ENCODE measurements at regions not wholly inside any gene's neighbourhood (a gene's known extent, or its start where the extent isn't known, plus 50 kb on each side); places are given as distances from the start of the nearest gene placed in this dataset.

- DNase-seq (ENCODE audit: low spot score), result no peak
Measured at GRCh38 chr10:78186572-78186971, 152.9 kb downstream of the RPS24 start.

DNA sequence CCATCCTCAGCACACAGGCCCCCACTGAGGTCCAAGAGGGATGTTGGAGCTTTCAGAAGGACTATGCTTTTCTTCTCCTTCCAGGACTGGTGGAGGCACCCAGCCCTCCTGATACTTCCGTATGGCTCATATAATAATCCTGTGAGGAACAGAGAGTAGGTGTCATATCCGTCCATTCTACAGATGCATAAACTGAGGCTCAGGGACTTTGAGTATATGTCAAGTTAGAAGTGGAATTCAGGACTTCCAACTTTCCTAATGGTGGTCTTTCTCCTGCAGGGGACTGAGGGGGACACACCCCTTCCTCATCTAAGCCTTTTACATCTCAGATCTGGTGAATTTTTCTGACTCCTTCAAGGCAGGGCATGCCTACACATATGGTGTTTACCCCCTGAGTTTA lies 153.7 kb downstream of the RPS24 start:
- DNase-seq (ENCODE audit: low spot score), result no peak

- no peak for DNase-seq (ENCODE audit: low spot score)
Measured at GRCh38 chr10:78188446-78188845, 154.8 kb downstream of the RPS24 start.

DNA sequence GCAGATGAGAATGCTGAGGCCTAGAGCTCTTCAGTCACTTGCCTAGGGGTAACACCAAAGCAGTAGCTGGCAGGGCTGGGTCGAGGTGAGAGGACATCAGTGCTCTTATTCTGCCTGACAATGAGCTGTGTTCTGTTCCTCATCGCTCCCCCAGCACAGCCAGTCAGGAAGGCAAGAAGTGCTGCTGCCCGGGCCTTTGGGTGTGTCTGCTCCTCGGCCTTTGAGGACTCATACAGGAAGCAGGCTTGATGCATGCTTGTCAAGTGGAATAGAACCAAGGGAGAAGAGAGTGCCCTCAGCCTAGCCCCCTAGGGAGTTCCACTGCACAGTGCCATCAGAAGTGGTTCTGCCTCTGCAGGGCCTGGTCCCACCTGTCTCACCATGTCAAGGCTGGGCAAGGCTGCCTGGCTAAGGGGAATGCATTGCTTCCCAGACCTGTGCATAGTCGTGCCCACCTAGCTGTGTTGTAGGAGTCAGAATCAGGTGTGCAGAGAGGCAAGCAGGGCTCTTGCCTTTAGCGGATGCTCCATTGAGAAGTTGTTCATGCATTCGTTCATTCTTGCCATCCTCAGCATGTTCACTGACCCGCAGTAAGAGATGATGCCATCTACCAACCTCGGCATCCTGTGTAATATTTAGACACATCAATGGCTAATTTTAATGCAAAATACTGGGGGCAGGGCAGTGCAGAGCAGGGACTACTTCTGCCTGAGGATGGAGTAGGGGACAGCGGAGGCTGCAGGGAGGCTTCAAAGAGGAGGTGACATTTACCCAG lies 156.6 kb downstream of the RPS24 start:
- no peak for DNase-seq (ENCODE audit: low spot score)

DNA sequence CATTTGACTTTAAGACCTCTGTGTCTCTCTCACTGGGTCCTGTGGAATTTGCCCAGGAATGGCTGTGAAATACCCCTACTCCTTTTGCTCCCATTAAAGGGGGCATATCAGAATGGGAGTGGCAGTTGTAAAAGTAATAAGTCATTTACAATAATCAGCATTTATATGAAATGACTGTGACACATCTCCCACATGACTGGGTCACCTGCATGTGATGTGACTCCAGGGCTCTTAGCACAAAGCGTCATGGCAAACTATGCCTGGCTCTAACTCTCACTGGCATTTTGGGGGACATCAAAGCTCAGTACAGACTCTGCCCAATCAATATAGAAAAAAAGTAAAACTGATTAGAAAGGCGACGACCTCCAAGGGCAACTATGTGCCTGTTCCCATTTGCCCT lies 157.6 kb downstream of the RPS24 start:
- no peak for DNase-seq (ENCODE audit: low spot score)

DNA sequence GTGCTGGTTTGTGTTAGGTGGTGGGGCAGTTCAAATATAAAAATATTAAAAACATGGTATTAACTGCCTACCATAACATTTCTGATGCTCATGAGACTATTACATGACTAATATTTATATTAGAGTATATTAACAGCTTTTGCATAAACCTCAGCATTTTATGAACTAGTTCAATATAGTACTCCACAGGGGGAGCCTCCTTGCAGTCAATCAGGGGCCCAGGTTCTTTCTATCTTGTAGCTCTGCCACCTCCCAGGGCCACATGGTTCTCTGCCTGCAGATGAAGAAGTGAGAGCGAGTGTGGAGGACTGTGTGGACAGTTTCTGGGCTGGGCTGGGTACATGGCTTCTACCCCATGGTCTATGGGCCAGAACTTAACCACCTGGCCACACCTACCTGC lies 159.5 kb downstream of the RPS24 start:
- no peak for DNase-seq (ENCODE audit: low spot score)

DNA sequence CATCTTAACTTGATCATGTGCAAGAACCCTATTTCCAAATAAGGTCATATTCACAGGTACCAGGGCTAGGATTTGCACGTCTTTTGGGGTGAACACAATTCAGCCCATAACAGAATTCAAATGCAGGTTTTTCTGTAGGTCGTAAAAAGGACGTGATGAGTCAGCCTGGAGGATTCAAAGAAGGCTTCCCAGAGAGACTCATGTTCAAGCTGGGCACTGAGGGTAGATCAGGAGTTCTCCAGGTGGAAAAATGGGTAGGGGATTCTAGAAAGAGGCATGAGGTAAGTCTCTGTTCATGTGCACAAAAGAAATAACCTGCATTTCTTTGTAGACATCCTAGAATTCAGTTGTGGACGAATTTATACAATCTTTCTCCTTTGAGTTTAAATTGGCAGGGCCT lies 160.4 kb downstream of the RPS24 start:
- DNase-seq (ENCODE audit: low spot score), result no peak

DNA sequence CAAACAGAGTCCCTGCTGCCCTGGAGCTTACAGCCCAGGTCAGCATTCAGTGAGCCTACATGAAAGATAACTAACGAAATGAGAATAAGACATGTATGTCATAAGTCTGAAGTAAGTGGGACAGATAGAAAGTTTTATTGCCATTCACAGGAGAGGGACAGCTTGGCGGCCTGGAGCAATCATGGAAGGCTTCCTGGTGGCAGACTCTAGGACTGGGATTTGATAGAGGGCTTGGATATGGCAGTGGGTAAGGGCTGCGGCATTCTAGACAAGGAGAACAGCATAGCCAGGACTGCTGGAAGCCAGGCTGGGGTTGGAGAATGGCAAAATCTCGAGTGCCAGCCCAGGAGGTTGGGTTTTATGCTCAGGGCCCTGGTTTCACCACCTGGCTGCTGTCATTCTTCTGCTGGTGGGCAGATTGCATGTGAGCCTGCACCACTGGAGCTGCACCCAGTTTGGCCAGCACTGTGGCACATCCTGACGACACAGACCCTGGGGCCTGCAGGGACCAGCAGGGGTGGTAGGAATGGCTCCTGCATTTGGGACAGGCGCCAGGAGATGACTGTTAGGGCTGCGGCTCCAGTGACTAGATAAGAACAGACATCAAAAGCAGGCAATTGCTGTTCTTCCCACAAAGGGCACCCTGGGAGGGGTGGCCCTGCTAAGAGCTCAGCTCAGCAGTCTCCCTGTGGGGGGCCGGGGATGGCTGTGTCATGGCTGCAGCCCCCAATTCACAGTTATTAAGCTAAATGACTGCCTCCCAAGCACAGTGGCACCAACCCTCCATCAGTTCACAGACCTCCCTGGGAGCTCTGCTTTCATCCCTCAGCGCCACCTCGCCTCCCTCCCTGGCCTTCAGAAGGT lies 161.1 kb downstream of the RPS24 start:
- no peak for DNase-seq (ENCODE audit: low spot score)

DNA sequence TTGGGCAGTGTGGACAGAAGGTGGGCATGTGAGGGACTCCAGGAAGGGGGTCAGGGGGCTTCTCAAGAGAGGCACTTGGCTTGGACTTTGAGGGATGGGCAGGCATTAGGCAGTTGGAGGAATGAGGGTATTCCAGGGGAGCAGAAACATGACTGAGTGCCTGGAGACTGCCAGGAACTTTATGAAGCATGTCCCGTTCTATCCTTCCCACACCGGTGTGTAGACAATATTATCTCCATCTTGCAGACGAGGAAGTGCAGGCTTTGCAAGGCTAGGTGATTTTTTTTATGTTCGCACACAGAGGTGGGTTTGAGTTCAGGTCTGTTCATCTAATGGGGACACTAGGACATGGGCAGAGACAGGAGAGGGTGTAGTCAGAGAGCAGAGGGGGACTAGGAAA lies 162.7 kb downstream of the RPS24 start:
- DNase-seq (ENCODE audit: low spot score), result no peak

GRCh38 chr10:78196964-78197363 lies 163.3 kb downstream of the RPS24 start:
- DNase-seq (ENCODE audit: low spot score), result no peak

DNA sequence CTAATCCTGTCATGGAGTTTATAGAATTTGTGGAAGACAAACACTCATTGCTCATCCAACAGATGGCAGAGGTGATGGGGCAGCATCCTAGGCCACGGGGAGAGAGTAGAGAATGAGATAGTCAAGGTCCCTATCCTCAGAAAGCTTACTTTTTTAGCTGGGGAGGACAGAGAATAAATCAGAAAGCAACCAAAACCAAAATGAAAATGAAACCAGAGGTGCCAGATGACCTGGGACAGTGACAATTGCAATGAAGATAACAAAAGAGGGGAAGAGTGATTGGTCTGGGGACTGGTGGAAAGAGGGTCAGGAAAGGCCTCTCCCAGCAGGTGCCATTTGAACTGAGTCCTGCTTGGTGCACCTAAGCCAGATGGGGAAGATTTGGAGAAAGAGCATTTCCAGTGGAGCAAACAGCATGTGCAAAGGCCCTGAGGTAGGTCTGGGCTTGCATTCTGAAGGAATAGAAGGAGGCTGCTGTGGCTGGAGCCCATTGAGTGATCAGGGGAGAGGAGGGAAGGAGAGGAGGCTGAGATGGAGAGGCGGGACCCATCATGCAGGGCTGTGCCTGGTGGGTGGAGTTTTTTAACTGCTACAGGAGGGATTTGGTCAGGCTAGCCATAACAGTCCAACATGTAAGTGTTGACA lies 164.1 kb downstream of the RPS24 start:
- DNase-seq (ENCODE audit: low spot score), result no peak

- no peak for DNase-seq (ENCODE audit: low spot score)
Measured at GRCh38 chr10:78199005-78199725, 165.5 kb downstream of the RPS24 start.

DNA sequence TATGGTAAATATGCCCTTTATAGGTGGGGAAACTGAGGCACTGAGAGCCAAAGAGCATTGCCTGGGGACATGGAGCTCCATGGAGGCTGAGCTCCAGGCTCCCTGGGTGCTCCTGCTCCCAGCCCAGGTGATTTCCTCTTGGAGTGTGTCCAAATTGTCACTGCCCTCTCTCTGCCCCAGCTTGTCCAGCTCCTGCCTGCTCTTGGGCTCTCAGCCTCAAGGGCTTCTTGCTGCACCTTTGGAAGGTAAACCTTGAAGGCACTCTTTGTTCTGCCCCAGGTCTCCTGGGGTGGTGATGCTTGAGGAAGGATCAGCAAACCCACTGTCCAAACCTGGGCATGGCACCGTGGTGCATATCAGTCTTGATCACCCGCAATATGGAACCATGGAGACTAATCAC lies 166.1 kb downstream of the RPS24 start:
- no peak for DNase-seq (ENCODE audit: low spot score)

GRCh38 chr10:78200686-78201085 lies 167.0 kb downstream of the RPS24 start:
- no peak for DNase-seq (ENCODE audit: low spot score)

- no peak for DNase-seq (ENCODE audit: low spot score)
Measured at GRCh38 chr10:78202386-78202785, 168.7 kb downstream of the RPS24 start.

- DNase-seq (ENCODE audit: low spot score), result no peak
Measured at GRCh38 chr10:78203915-78204818, 170.5 kb downstream of the RPS24 start.

GRCh38 chr10:78205457-78206016 lies 171.9 kb downstream of the RPS24 start:
- DNase-seq (ENCODE audit: low spot score), result no peak

- DNase-seq (ENCODE audit: low spot score), result no peak
Measured at GRCh38 chr10:78207216-78207615, 173.6 kb downstream of the RPS24 start.

DNA sequence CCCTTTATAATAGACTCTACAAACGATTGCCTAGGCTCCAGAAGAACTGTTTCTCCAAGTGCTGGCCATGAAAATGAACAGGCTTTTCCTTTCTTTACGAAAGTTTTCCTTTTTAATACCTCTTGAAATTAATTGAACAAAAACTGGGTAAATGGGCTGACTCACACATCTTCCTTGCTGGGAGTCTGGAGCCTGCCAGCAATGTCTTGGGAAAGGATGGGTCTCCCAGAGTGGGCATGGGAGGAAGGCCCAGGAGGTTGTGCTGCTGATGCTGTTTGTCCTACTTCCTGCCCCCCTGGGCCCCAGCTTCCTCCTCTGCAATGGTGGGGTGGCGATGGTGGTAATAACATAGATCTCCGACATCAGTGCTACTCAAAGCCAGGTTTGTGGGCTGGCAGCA lies 174.1 kb downstream of the RPS24 start:
- DNase-seq (ENCODE audit: low spot score), result no peak

GRCh38 chr10:78209970-78210369 lies 176.3 kb downstream of the RPS24 start:
- no peak for DNase-seq (ENCODE audit: low spot score)

DNA sequence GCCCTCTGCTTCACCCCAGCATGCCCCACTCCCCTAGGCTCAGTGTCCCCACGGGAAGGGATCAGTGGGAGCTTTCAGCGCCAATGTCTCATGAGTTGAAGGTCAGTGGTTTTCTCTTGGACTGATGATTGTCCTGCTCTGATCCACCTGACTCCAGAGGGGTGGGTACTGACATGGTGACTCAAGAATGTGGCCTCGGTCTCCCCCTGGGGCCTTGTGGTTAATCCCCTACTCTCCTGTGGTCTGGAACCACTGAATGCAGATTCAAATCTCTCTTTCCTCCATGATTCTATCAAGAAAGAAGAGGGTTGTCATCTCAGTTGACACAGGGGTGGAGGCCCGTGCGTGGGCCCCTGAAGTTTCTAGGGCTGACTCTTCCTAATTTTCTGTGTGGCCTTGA lies 176.9 kb downstream of the RPS24 start:
- no peak for DNase-seq (ENCODE audit: low spot score)

All from HuH-7 (cell line).